ENCODE measurements at regions not wholly inside any gene's neighbourhood (a gene's known extent, or its start where the extent isn't known, plus 50 kb on each side); places are given as distances from the start of the nearest gene placed in this dataset.

DNA sequence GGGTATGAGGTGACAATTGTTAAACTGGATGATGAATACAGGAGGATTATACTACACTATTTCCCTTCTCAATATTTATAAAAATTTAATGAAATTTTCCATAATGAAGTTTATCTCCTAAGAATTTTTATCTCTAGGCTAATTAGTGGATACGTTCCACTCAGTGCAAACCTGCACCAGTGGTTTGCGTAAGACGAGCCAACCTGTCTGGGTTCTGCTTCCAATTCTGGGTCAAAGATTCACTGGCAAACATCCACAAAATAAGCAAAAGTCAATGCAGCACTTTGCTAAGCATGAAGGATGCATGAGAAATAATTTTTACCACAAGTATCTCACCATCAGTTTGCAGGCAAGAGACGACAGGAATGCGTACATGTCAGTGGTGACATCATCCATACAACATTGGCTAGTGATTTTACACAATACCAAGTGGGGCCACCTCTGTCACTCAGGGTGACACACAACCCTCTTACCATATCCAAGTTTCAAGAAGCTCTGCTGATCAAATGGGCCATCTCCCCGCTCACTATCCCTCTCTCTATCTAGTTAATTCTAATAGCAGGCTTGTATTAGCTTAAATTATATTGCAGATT, 51.7 kb downstream of the FAM50B start:
- Mint-ChIP-seq H3K4me3 (no peak overlapping the region), H3K27ac (no peak overlapping the region), H3K36me3 (ENCODE audit: low read depth) (no peaks in the 10 kb centered on the region), H3K27me3 (peaks cover 28% of the 10 kb centered on the region), H3K4me1 (peaks cover 5% of the 10 kb centered on the region)
- ATAC-seq (no peak), DNase-seq (no peak)
- no peaks in the 10 kb centered on the region for H3K9me3 ChIP-seq (ENCODE audit: control insufficient read depth, low read length, poor library complexity, severe bottlenecking)

GRCh38 chr6:3902871-3903648, 53.9 kb downstream of the FAM50B start:
- H3K4me3 Mint-ChIP-seq, result no peak overlapping the region
- no peaks in the 10 kb centered on the region for H3K36me3 Mint-ChIP-seq (ENCODE audit: low read depth)
- no peaks in the 10 kb centered on the region for H3K9me3 ChIP-seq (ENCODE audit: control insufficient read depth, low read length, poor library complexity, severe bottlenecking)
- no peak overlapping the region for H3K27ac Mint-ChIP-seq
- H3K4me1 Mint-ChIP-seq, result peaks cover 9% of the 10 kb centered on the region
- no peak for DNase-seq
- ATAC-seq, result no peak
- H3K27me3 Mint-ChIP-seq, result peaks cover 41% of the 10 kb centered on the region

DNA sequence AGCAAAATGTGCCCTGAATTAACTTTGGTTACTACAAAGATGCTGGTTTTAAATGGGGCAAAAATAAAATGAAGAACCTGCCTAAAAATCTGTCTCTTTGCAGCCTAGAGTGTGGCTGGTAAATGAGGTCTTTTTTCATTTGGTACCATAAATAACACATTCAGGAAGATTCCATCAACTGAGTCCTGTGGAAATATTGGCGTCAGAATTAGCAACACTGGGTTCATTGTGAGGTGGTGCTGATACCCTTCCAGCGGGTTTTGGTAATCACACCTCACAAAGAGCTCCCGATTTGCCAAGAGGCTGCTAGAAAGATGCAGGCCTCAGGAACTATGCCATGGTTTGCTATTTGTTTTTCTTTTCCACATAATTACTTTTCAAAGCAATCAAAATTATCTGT, 55.3 kb downstream of the FAM50B start:
- peaks cover 41% of the 10 kb centered on the region for H3K27me3 Mint-ChIP-seq
- H3K36me3 Mint-ChIP-seq (ENCODE audit: low read depth), result no peaks in the 10 kb centered on the region
- H3K4me3 Mint-ChIP-seq, result no peak overlapping the region
- no peak for DNase-seq
- peaks cover 9% of the 10 kb centered on the region for H3K4me1 Mint-ChIP-seq
- no peaks in the 10 kb centered on the region for H3K9me3 ChIP-seq (ENCODE audit: control insufficient read depth, low read length, poor library complexity, severe bottlenecking)
- no peak overlapping the region for H3K27ac Mint-ChIP-seq
- ATAC-seq, result no peak

GRCh38 chr6:3905945-3906845, 57.0 kb downstream of the FAM50B start:
- no peak for DNase-seq
- no peaks in the 10 kb centered on the region for H3K36me3 Mint-ChIP-seq (ENCODE audit: low read depth)
- ATAC-seq, result no peak
- H3K9me3 ChIP-seq (ENCODE audit: control insufficient read depth, low read length, poor library complexity, severe bottlenecking), result no peaks in the 10 kb centered on the region
- H3K4me1 Mint-ChIP-seq, result peaks cover 14% of the 10 kb centered on the region
- peaks cover 45% of the 10 kb centered on the region for H3K27me3 Mint-ChIP-seq
- H3K4me3 Mint-ChIP-seq, result no peak overlapping the region
- H3K27ac Mint-ChIP-seq, result no peak overlapping the region

DNA sequence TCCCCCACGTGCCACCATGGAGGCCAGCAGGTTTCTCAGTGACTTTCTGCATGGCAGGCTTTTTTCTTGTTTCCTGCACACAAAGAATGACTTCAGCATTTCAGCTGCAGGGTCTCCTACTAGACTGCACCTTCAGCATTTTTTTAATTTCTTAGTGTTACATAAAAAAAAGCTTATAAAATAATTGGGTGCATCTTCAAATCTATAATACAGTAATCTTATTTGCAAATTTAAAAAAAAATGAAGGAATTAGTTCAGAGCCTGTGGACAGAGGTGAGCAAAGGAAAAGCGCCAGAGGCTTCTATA, 57.6 kb downstream of the FAM50B start:
- Mint-ChIP-seq H3K27ac (no peak overlapping the region), H3K4me1 (peaks cover 19% of the 10 kb centered on the region), H3K4me3 (no peak overlapping the region), H3K27me3 (peaks cover 47% of the 10 kb centered on the region), H3K36me3 (ENCODE audit: low read depth) (no peaks in the 10 kb centered on the region)
- no peaks in the 10 kb centered on the region for H3K9me3 ChIP-seq (ENCODE audit: control insufficient read depth, low read length, poor library complexity, severe bottlenecking)
- ATAC-seq (no peak), DNase-seq (no peak)

DNA sequence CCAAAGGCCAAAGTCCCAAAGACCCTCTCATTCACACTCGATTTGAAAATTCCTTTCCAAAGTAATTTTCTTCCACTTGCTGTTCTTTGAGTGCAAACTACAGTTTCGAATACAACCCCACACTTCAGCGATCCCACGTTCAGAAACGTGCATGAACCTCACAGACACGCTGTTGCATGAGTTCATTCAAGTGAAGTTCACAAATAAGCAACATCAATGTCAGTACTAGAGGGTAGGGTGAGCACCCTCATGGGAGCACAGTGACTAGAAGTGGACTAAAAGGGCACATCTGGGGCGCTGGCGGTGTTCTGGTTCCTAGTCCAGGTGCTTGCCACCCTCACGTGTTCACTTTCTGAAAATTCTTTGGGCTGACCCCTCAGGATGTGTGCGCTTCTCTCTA, 59.0 kb downstream of the FAM50B start:
- Mint-ChIP-seq H3K4me1 (peaks cover 14% of the 10 kb centered on the region), H3K27me3 (peaks cover 49% of the 10 kb centered on the region), H3K4me3 (no peak overlapping the region)

DNA sequence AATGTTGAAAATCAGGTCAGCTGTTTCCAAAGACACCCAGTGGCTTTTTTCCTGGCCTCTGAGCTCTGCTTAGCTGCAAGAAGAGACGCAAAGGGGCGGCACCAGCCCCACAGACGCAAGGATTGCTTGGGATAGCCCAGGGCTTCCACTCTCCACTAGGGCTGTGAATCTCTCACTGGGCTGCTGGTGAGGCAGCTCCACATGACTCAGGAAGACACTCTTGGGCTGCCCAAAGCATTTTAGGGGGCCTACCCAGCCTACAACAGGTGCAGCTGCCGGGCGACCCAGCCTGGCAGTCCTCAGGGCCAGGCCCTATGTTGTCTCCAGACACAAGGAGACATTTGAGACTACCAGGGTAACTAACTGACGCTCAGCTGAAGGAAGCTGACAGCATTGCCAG, 59.8 kb downstream of the FAM50B start:
- H3K4me1 Mint-ChIP-seq, result peaks cover 17% of the 10 kb centered on the region
- H3K27ac Mint-ChIP-seq, result no peak overlapping the region
- H3K36me3 Mint-ChIP-seq (ENCODE audit: low read depth), result peaks cover 2% of the 10 kb centered on the region
- H3K4me3 Mint-ChIP-seq, result no peak overlapping the region
- H3K9me3 ChIP-seq (ENCODE audit: control insufficient read depth, low read length, poor library complexity, severe bottlenecking), result no peaks in the 10 kb centered on the region
- no peak for DNase-seq
- no peak for ATAC-seq
- H3K27me3 Mint-ChIP-seq, result peaks cover 44% of the 10 kb centered on the region

More for the DNA sequence above, 59.0 kb downstream of the FAM50B start:
- H3K36me3 Mint-ChIP-seq (ENCODE audit: low read depth), result no peaks in the 10 kb centered on the region
- ATAC-seq (no peak), DNase-seq (no peak)
- no peak overlapping the region for H3K27ac Mint-ChIP-seq
- no peaks in the 10 kb centered on the region for H3K9me3 ChIP-seq (ENCODE audit: control insufficient read depth, low read length, poor library complexity, severe bottlenecking)

DNA sequence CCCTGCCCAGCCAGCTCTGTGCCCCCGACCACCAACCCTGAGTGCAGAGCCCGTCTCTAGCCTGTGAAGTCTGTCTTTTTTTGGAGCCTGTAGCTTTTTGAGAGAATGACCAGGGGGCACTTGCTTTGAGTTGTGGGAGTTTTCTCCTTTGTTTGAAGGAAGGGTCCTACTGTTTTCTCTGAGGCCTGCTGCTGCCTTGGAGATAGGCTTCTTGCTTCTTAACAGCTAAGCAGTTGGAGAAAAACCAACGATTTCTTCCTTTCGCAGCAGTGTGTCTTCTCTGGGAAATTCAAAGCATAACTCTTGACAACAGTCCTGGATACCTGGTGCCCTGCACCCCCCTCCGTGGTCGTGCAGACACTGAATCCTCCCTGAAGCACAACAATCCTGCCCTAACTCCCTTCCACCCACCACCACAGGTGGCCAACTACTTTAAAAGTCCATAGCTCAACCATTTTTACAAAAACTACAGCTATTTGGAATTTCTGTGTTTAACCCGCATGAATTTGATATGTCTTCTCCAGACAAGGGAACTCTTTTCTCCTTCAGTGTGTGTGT, 61.0 kb downstream of the FAM50B start:
- Mint-ChIP-seq H3K27me3 (peaks cover 42% of the 10 kb centered on the region), H3K27ac (no peak overlapping the region), H3K4me1 (peaks cover 28% of the 10 kb centered on the region), H3K36me3 (ENCODE audit: low read depth) (peaks cover 2% of the 10 kb centered on the region), H3K4me3 (no peak overlapping the region)
- ATAC-seq, result no peak
- no peak for DNase-seq
- no peaks in the 10 kb centered on the region for H3K9me3 ChIP-seq (ENCODE audit: control insufficient read depth, low read length, poor library complexity, severe bottlenecking)

DNA sequence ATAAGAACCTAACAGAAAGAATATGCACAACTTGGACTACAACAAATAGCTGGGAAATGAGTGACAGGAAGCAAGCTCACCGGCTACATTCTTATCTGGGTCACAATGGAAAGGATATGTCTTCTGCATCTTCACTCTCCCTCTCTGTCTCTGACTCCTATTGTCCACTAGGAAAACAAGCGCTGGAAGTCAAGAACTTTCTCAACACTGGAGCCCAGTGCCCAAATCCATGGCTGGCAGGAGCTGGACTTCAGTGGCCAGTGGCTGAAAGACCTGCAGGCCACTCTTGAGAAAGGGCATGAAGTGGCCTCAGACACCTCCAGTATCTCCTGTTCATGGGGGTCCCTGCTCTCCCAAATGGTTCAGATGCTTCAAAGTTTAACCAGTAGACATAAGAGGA, 62.0 kb downstream of the FAM50B start:
- Mint-ChIP-seq H3K4me3 (no peak overlapping the region), H3K27ac (no peak overlapping the region), H3K27me3 (peaks cover 34% of the 10 kb centered on the region), H3K4me1 (peaks cover 36% of the 10 kb centered on the region), H3K36me3 (ENCODE audit: low read depth) (peaks cover 2% of the 10 kb centered on the region)
- no peak for DNase-seq
- H3K9me3 ChIP-seq (ENCODE audit: control insufficient read depth, low read length, poor library complexity, severe bottlenecking), result no peaks in the 10 kb centered on the region
- ATAC-seq, result no peak

- peaks cover 35% of the 10 kb centered on the region for H3K4me1 Mint-ChIP-seq
- H3K27me3 Mint-ChIP-seq, result peaks cover 31% of the 10 kb centered on the region
Measured at GRCh38 chr6:3911614-3912336, 62.6 kb downstream of the FAM50B start.

GRCh38 chr6:3912361-3913076, 63.3 kb downstream of the FAM50B start:
- no peak overlapping the region for H3K27ac Mint-ChIP-seq
- no peak overlapping the region for H3K4me3 Mint-ChIP-seq
- peaks cover 28% of the 10 kb centered on the region for H3K27me3 Mint-ChIP-seq
- H3K36me3 Mint-ChIP-seq (ENCODE audit: low read depth), result peaks cover 2% of the 10 kb centered on the region
- no peak for DNase-seq
- ATAC-seq, result no peak
- peaks cover 35% of the 10 kb centered on the region for H3K4me1 Mint-ChIP-seq
- H3K9me3 ChIP-seq (ENCODE audit: control insufficient read depth, low read length, poor library complexity, severe bottlenecking), result no peaks in the 10 kb centered on the region

More at GRCh38 chr6:3911614-3912336, 62.6 kb downstream of the FAM50B start:
- DNase-seq (no peak), ATAC-seq (no peak)
- H3K27ac Mint-ChIP-seq, result no peak overlapping the region
- H3K9me3 ChIP-seq (ENCODE audit: control insufficient read depth, low read length, poor library complexity, severe bottlenecking), result no peaks in the 10 kb centered on the region
- H3K4me3 Mint-ChIP-seq, result no peak overlapping the region
- H3K36me3 Mint-ChIP-seq (ENCODE audit: low read depth), result peaks cover 2% of the 10 kb centered on the region

Data from T-helper 17 cell (primary cell).